ENCODE measurements at regions not wholly inside any gene's neighbourhood (a gene's known extent, or its start where the extent isn't known, plus 50 kb on each side); places are given as distances from the start of the nearest gene placed in this dataset.

- no peak for TF ChIP-seq CTCF (IDR thresholded peaks at IDR 0.05 in 4 of 5, conservative IDR thresholded peaks at IDR 0.05 in 1 of 5)
- no peak for TF ChIP-seq POLR2A (IDR thresholded peaks at IDR 0.05)
Measured at GRCh38 chr9:81308404-81308803, 380.9 kb downstream of the TLE1 start.
